ENCODE measurements at regions not wholly inside any gene's neighbourhood (a gene's known extent, or its start where the extent isn't known, plus 50 kb on each side); places are given as distances from the start of the nearest gene placed in this dataset.
"Not testable (repeated sequence)": the region's sequence is repeated elsewhere in the genome, so short reads cannot be mapped to it uniquely, and the experiment has no call there.

DNA sequence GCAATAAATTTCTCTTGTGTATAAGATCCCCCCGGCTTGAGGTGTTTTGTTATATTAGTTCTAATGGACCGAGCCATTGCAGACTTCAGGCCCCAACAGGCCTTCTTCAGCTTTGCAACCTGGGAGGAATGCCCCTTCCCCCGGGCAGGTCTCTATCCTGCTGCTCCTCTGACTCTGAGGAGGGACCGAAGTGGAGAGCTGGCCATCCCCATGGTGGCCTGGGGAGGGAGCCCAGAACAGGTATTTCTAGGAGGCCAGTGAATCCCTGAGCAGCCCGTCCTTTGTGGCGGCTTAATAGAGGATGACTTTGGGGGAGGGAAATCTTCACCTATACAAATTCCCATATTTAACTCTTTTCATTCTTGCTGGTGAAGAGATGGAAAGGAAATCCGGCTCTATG, 715.8 kb upstream of the SOX11 start:
- DNase-seq (ENCODE audit: low read depth, low spot score), result no peak

DNA sequence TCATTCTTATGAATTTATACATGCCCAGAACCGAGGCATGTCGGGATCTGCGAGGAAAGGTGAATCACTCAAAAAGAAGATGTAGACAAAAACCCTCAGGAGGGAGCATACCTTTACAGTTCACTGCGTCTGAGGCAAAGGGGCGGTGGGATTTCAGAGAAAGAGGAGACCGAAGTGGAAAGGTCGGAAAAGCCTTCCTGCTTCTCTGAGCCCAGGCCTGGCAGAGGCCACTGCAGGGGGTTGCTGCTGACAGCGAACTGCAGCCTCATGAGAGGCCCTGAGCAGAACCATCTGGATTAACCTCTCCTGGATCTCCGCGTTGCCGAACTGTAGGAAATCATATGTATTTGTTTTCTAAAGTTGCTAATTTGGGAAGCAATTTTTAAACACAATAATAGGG, 713.1 kb upstream of the SOX11 start:
- no peak for DNase-seq (ENCODE audit: low read depth, low spot score)

DNA sequence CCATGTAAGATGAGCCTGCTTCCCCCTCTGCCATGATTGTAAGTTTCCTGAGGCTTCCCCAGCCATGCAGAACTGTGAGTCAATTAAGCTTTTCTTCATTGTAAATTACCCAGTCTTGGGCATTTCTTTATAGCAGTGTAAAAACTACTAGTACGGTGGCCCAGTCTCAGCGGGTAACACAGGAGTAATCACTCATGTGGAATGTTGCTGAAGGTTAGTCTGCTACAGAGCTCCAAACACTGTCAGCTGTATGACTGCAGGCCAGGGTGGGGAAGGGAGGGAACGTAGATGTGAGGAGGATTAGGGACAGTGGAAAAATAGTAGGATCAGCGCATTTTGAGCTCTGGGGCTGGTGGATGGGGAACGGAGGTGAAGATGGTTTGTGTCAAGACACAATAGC, 711.2 kb upstream of the SOX11 start:
- DNase-seq (ENCODE audit: low read depth, low spot score), result no peak

DNA sequence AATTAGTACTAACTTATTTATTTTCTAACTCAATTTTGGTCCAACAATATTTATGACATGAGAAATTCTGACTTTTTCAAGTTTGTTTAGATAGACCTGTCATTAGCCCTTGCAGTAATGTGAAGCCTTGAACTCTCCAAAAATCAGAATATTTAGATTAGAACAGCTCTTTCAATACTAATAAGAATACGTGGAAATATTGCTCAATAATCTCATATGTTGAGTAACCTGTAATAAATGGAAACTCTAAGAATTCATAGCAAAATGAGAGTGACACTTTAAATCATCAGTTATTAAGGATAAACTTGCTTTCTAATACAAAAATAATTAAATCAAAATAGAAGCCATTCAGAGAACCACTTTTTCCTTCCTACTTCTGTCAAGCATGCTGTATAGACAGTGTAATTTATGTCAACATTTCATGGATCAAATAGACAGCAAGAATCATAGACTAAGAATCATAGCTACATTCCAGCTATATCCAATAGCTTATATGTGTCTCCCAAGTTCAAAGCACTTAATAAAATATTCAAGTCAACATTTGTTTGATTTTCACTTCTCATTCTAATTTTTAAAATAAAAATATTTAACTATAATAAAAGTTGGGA, 710.3 kb upstream of the SOX11 start:
- DNase-seq (ENCODE audit: low read depth, low spot score), result no peak

DNA sequence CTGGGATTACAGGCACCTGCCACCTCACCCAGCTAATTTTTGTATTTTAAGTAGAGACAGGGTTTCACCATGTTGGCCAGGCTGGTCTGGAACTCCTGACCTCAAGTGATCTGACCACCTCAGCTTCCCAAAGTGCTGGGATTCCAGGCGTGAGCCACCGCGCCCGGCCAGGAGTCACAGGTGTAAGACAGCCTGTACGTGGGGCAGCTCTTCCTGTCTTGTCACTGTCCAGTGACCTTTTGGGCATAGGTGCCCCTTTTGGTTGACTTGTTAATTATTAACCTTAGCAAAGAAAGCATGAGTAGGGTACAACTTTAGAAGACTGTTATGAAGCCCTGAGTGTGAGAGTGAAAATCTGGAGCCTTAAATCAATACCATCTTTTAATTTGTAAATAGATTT, 703.7 kb upstream of the SOX11 start:
- not testable (repeated sequence) for DNase-seq (ENCODE audit: low read depth, low spot score)

DNA sequence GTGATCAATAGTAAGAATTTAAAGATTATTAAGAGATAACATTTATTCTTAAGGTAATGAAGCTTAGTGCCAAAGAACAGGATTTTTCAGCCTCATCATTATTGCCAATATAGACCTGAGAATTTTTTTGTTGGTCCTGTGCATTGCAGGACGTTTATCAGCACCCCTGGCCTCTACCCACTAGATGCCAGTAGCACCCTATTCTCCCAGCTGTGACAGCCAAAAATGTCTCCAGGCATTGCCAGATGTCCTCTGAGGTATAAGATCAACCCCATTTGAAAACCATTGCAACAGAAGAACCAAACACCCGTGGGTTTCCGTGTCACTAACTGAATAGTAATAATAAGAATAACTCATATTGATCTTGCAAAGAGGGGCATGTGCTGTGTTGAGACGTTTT, 700.0 kb upstream of the SOX11 start:
- no peak for DNase-seq (ENCODE audit: low read depth, low spot score)

DNA sequence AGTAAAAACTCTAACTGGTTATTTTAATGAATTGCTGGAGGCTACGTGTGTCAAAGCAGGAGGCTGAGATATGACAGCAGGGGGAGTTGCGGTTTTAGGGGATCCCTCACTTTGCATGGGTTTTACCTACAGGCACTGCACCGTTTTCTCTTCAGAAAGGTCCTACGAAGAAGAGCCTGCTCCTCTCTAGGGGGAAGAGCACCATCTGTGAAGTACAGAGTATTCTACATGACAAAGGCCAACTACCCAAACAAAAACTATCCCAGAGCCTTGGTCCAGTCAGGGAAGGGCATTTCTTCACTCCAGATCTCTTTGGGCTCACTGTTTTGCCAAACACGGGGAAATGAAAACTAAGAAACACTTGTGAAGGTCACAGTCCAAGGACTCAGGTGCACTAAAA, 696.7 kb upstream of the SOX11 start:
- DNase-seq (ENCODE audit: low read depth, low spot score), result no peak

DNA sequence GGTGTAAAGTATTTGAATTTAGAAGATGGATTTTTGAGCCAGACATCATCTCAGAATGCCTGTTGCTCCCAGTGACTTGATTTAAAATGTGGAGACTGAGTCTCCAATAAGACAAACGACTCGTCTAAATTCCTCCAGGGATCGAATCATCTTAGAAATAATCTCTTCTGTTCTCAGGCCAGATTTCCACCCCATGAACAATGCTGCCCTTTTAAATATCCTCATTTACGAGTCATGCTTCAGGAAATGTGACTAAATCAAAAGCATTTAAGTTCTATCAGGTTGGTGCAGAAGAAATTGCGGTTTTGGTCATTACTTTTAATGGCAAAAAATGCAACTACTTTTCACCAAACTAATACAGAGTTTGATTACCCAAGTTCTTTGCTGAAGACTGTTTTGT, 684.6 kb upstream of the SOX11 start:
- no peak for DNase-seq (ENCODE audit: low read depth, low spot score)

DNA sequence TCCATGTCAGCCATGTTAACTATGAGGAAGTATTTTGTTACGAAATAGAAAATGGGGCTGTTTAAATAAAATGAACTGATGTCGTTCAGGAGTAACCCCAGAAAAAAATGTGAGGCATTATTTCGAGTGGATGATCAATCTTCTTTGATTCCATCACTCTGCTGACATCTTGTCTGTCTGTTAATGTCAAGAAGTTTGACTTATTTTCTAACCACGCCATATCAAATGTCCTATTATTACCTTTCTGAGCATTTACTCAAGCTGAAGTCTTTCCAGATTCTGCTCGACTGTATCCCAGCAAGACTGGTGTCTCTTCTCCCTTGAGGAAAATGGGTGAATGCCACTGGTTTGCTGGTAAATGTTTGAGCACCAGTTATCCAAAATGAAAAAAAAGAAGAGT, 672.9 kb upstream of the SOX11 start:
- no peak for DNase-seq (ENCODE audit: low read depth, low spot score)

DNA sequence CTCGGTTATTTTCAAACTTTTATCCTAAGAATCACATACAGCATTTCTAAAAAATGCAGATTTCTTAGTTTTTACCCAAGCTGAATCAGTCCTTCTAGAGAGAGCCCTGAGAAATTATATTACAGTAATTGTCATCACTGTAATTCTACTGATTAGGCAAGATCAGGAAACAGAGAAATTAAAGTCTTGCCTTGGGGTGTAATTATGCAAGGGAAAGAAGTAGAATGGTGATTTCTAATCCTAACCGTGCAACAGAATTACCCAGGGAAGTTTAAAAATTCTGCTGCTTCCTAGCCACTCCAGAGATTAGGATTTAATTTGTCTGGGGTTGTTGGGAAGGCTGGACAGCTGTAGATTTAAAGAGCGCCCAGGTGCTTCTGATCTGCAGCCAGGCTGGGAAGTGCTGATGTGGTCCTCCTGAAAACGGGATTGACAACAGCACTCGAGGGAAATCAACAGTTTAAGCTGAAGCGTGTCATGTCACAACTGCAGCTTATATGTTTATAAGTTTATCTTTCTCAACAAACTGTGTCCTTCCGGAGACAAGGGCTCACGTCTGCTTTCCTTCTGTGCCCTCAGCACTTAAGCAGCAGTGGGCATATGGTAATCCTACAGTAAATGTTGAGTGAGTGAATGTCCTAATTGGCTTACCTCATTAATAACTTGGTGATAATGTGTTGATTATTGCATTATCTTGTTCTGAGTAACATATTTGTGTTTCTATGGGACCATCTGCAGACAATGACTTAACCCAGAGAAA, 671.9 kb upstream of the SOX11 start:
- DNase-seq (ENCODE audit: low read depth, low spot score), result no peak

DNA sequence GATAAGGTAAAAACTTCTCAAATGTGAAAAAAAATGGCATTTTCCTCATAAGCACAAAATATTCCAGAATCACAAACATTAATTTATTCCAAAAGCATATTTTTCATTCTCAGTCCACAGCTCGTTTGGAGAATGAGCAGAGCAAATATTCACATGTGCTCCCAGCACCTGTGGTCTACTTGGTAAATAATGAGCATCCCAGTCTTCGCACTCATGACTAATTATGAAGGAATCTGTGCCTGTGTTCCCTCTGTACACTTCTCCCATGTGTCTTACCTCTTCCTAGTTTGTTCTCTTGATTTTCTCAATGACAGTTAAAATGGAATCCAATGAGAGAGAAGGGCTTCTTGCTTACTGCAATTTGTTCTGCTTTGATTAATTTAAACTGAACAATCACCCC, 671.0 kb upstream of the SOX11 start:
- DNase-seq (ENCODE audit: low read depth, low spot score), result no peak

DNA sequence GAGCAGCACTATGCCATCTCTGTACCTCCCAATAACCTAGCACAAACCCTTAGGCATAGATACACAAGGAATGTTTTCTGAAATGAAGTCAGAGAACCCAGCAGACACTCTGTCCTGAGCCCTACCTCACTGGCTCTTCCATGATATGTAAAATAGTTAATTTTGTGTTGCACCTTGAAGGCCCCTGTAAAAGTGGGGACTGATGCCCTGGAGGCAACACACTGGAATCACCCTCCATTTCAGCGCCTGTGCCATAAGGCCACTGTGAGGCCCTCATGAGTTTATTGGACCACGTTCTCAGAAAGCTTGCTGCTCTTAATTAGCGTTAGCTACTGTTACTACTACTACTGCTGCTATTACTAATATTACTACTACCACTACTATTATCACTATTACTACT, 670.1 kb upstream of the SOX11 start:
- DNase-seq (ENCODE audit: low read depth, low spot score), result no peak

DNA sequence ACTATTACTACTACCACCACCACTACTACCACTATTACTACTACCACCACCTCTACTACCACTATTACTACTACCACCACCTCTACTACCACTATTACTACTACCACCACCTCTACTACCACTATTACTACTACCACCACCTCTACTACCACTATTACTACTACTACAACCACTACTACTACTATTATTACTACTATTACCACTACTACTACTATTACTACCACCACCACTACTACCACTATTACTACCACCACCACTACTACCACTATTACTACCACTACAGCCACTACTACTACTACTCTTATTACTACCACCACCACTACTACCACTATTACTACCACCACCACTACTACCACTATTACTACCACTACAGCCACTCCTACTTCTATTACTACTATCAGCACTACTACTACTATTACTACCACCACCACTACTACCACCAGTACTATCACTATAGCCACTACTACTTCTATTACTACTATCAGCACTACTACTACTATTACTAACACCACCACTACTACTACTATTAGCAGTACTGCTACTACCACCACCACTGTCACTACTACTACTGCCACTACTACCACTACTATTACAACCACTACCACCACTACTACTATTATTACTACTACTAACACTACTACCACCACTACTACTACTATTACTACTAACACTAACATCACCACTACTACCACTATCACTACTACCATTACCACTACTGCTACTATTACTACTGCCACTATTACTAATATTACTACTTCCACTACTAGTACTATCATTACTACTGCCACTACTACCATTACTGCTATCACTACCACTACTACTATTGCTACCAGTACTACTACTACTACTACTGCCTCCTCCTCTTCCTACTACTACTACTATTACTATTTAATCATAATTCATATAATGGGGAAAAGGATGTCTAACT, 669.2 kb upstream of the SOX11 start:
- DNase-seq (ENCODE audit: low read depth, low spot score), result not testable (repeated sequence)

DNA sequence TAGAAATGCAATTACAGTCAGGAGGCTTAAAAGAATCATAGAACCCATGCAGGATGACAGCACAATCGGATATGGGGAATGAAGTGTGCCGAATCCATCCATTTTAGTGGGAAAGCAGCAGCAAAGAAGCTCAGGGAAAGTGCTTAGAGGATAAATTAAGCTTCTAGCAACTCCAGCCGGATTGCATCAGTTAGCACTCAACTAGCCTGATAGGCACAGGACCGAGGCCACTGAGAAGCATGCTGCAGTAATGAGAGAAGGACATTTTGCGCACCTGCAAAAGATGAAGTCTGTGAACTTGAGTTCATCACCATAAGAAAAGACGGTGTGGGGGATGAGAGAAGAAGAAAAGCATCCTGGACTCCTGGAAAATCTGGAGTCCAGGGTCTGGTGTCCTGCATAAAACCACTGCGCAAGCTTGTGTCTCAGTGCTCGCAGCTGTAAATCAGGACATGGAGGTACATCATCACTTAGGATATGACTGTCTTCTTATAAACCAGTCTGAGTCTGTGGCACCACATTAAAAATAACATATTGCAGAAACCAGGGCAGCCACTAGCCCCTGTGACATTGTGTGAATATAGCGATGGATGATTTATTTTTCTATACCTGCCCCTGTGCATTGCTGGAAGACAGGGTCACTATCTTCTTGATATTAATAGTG, 665.5 kb upstream of the SOX11 start:
- DNase-seq (ENCODE audit: low read depth, low spot score), result no peak

DNA sequence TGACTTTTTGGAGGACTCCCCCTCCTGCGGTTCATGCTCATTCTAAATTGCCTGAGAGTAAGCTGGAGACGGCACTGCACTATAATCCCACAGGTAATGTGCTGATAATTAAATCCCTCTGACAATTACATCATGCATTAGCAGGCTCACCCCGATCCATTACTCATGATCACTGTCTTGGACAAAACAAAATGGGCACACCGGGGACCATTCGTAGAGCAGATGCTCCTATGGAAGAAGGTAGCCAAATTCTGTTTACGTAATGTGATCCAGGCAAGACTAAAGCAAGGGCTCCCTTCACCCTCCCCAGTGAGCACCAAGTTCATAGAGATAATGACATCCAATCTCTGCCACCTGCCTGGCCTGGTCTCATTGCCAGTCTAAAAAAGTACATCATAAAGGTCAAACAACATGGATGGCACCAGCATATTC, 657.1 kb upstream of the SOX11 start:
- no peak for DNase-seq (ENCODE audit: low read depth, low spot score)

DNA sequence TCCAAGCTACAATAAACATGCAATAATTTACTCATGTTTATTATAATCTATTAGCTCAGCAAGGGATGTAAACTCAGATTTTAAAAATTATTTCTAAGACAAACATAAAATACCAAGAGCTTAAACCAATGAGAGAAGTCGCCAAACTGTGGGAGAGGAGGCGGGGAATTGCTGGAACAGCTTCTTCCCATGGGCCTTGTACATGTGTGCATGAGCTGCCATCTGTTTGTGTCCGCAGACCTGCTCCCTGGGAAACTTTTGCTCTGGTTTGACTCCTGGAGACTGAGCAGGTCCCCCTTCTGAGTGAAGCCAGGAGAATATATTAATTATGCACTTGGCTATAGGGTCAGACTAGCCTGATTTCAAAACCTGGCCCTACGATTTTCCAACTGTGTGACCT, 655.9 kb upstream of the SOX11 start:
- no peak for DNase-seq (ENCODE audit: low read depth, low spot score)

DNA sequence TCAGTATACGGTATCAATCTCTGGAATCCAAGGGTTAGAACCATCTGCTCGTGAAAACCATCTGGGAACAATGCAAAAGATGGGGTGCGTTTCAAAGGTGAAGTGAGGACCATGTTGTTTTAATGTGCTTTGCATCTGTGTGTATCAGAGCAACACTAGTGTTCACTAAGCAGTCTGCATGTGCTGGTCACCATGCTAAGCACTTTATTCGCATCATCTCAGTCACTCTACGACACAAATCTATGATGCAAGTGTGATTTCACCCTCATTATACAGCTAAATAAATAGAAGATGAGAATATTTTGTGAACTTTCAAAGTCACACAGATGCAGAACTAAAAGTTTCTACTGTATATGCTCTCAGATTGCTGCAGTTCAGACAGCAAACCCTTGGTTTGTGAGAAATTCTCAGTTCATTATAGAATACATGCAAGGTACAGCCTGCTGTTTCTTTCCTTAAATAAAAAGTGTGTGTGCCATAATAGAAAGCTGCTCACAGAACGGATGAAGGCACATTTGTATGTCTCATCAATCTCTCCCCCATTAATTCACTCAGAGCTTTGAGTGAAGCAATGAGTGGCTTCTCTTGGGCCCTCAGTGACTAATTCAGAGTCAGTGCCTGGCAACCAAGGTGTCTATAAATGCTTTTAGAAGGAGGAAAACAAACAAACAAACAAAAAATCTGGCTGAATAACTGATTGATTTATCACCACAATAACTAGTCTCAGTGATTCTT, 652.8 kb upstream of the SOX11 start:
- no peak for DNase-seq (ENCODE audit: low read depth, low spot score)

DNA sequence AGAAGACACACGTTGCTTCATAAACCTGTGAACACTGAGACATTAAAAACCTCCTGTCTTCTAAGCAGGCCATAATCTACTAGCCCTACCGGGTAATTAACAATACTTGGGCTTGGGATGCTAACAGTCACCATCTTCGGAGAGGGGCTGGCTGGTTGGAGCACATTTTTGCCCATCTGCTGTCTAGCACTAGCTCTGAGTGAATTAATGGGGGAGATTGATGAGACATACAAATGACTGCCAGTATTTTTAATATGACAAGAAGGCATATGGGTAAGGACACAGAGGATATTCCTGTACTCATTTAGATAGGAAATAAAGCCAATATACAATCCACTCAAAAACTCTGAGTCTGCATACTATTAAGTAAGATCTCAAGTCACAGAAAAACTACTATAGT, 651.6 kb upstream of the SOX11 start:
- DNase-seq (ENCODE audit: low read depth, low spot score), result no peak

DNA sequence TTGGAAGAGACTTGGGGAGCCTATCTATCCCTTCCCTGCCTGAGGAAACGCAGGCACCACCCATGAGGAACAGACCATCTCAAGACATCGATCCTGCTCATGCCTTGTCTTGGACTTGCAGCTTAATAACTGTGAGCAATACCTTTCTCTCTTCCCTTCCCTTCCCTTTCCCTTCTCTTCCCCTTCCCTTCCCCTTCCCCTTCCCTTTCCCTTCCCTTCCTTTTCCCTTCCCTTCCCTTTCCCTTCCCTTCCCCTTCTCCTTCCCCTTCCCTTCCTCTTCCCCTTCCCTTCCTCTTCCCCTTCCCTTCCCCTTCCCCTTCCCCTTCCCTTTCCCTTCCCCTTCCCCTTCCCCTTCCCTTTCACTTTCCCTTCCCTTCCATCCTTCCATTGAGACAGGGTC, 650.7 kb upstream of the SOX11 start:
- DNase-seq (ENCODE audit: low read depth, low spot score), result no peak

DNA sequence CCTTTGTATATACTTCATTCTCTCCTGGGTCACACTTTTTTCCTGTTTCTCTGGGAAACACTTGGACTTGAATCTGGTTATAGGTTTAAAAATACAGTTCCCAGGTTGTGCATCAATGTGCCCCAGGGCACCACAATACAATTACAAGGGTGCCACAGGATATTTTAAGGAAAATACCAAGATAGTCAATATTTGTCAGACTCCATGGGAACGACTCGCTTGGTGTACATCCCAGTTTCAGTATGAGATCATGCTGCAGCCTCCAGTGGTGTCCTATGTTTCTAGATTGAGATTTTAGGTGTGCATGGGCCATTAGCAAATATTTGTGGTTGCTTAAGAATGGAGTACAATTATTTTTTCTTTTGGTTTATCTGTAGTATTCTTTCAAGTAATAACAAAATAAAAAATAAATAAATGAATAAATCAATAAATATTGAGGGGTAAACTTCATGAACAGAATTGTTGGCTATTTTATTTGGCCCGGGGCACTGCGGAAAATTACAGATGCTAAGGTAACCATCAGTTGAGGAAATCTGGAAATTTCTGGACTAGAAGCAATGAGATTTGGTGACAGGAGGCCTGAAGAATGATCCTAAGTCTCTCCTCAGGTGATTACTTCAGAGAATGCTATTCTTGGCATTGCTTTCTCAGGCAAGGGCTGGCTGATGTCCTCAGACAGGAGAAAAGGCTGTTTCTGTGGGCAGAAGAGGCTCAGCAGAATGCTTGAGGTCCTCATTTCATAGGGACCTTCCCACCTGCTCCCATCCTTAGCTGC, 649.3 kb upstream of the SOX11 start:
- no peak for DNase-seq (ENCODE audit: low read depth, low spot score)

DNA sequence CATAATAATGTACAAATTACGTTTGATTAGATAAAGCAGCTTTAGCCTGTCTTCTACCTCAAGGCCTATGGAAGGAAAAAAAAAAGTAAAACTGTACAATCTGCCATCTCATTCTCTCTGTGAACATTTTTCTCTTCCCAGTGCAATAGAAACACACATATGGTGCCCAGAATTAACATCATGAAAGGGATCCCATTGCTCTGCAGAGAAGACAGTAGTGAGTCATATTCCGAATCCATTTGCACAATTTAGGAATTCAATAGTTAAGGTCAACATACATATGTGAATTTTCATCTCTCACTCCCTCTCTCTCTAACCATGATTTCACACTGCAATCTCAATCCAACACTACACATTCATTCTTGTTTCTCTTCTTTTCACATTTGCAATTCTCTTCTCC, 640.9 kb upstream of the SOX11 start:
- DNase-seq (ENCODE audit: low read depth, low spot score), result no peak

All from smooth muscle cell of the brain vasculature (primary cell).